Loucy (cell line): ENCODE measurements at regions not wholly inside any gene's neighbourhood (a gene's known extent, or its start where the extent isn't known, plus 50 kb on each side); places are given as distances from the start of the nearest gene placed in this dataset.

Source experiments
- CTCF ChIP-seq: fragments of 200-600 bp; sonication (generic); conservative IDR thresholded peaks from 2 replicates; pipeline ENCODE4 v1.5.1; 2014; ENCODE audit warnings: mild to moderate bottlenecking, antibody characterized with exemption, low read length
- EZH2phosphoT487 ChIP-seq: fragments of 200-600 bp; IDR thresholded peaks from 2 replicates; pipeline ENCODE4 v1.6.1; 2018; ENCODE audit warnings: antibody characterized with exemption, mild to moderate bottlenecking, moderate library complexity, borderline replicate concordance

- TF ChIP-seq CTCF (no peak), EZH2phosphoT487 (no peak)
Measured at GRCh38 chr3:69458803-69459365, 73.0 kb upstream of the FRMD4B start.
